GM12878 (cell line): ENCODE measurements at regions not wholly inside any gene's neighbourhood (a gene's known extent, or its start where the extent isn't known, plus 50 kb on each side); places are given as distances from the start of the nearest gene placed in this dataset.

Source experiments
- ATAC-seq: fragments of 200-7000 bp; cut with Tn5 transposase; 3 replicates; pipeline ENCODE4 v1.9.1; 2020; ENCODE audit warnings: mild to moderate bottlenecking, moderate library complexity
- BruUV-seq: library from RNA; stranded (reverse); fragments of 400-500 nt; replicated peaks from 2 replicates; lab custom pipeline; 2021; lab: Mats Ljungman, UMichigan
- CTCF ChIA-PET: fragments of 300-600 bp; sonication (Branson Sonifier 250); formaldehyde crosslinking; extraction: SDS; loops from one replicate; lab custom pipeline; 2021; ENCODE audit warnings: inconsistent platforms; lab: Yijun Ruan, JAX
- POLR2A ChIA-PET: fragments of 350-600 bp; formaldehyde crosslinking; extraction: SDS; loops from one replicate; lab custom pipeline; 2021; ENCODE audit warnings: inconsistent platforms; lab: Charles Lee
- RAD21 ChIA-PET: fragments of 300-600 bp; sonication (Branson Sonifier 250); formaldehyde crosslinking; loops from one replicate; lab custom pipeline; 2023; ENCODE audit warnings: antibody characterized with exemption; ENCODE audit not compliant: unreplicated experiment; lab: Charles Lee
- SMC1A ChIA-PET: fragments of 300-600 bp; sonication (Branson Sonifier 250); formaldehyde crosslinking; loops from one replicate; lab custom pipeline; 2023; ENCODE audit not compliant: unreplicated experiment, uncharacterized antibody; lab: Charles Lee
- DNase-seq: peaks from one replicate; pipeline ENCODE4 v3.0.0-alpha.2; 2011; ENCODE audit warnings: low read depth, low spot score
- FAIRE-seq: peaks from 3 replicates; lab custom pipeline; 2011; peaks lifted over from hg19 to GRCh38; lab: Jason Lieb, UNC
- H2AFZ ChIP-seq: 2 replicates; pipeline ENCODE4 v1.6.0; 2011; ENCODE audit warnings: low read depth, low read length, control low read depth; ENCODE audit not compliant: control insufficient read depth
- H3K27ac ChIP-seq: 2 replicates; pipeline ENCODE4 v1.5.1; 2011; ENCODE audit warnings: control low read depth; ENCODE audit not compliant: control insufficient read depth, insufficient read depth
- H3K27me3 ChIP-seq, 2 experiments: replicated peaks in 1 of 2; 2 replicates each; pipeline versions ENCODE4 v1.6.0 to v1.6.1; 2011; ENCODE audit warnings: low read length in 1 of 2; ENCODE audit not compliant: control insufficient read depth in 2 of 2, insufficient read depth in 2 of 2
- H3K36me3 ChIP-seq, 2 experiments: 2 replicates each; pipeline ENCODE4 v1.5.1; 2011; ENCODE audit warnings: low read length in 1 of 2; ENCODE audit not compliant: control insufficient read depth in 2 of 2, insufficient read depth in 2 of 2
- H3K4me1 ChIP-seq: 2 replicates; pipeline ENCODE4 v1.6.1; 2011; ENCODE audit warnings: mild to moderate bottlenecking, low read length, moderate library complexity, mixed read lengths; ENCODE audit not compliant: control insufficient read depth, insufficient read depth
- H3K4me2 ChIP-seq: 2 replicates; pipeline ENCODE4 v1.6.0; 2011; ENCODE audit warnings: control low read depth; ENCODE audit not compliant: control insufficient read depth, insufficient read depth
- H3K4me3 ChIP-seq: fragments of 200-600 bp; sonication (generic); 2 replicates; pipeline ENCODE4 v1.5.1; 2016
- H3K79me2 ChIP-seq: 2 replicates; pipeline ENCODE4 v1.6.0; 2011; ENCODE audit warnings: low read length; ENCODE audit not compliant: control insufficient read depth, insufficient read depth
- H3K9ac ChIP-seq: 2 replicates; pipeline ENCODE4 v1.8.0; 2011; ENCODE audit warnings: low read length, control low read depth, mixed read lengths; ENCODE audit not compliant: control insufficient read depth, insufficient read depth
- H3K9me3 ChIP-seq: replicated peaks from 3 replicates; pipeline ENCODE4 v1.5.1; 2011; ENCODE audit warnings: mild to moderate bottlenecking, low read length; ENCODE audit not compliant: control insufficient read depth, insufficient read depth
- H4K20me1 ChIP-seq: 2 replicates; pipeline ENCODE4 v1.6.0; 2011; ENCODE audit not compliant: control insufficient read depth, insufficient read depth
- CBFB ChIP-seq: IDR thresholded peaks from 2 replicates; pipeline ENCODE4 v1.6.1; 2016; ENCODE audit warnings: antibody characterized with exemption, low read depth
- MYB ChIP-seq: fragments of 150-350 bp; IDR thresholded peaks from 2 replicates; pipeline ENCODE4 v1.6.1; 2014; ENCODE audit warnings: mild to moderate bottlenecking, low read depth, low read length, borderline replicate concordance
- RFX5 ChIP-seq: IDR thresholded peaks from 2 replicates; pipeline ENCODE4 v1.6.1; 2011; ENCODE audit warnings: low read depth, low read length, improper control_type of control experiment
- SIX5 ChIP-seq: IDR thresholded peaks from 2 replicates; pipeline ENCODE4 v1.6.1; 2011; ENCODE audit warnings: mild to moderate bottlenecking, low read depth, low read length, moderate library complexity; ENCODE audit not compliant: severe bottlenecking
- SMAD5 ChIP-seq: IDR thresholded peaks from 2 replicates; pipeline ENCODE4 v1.6.1; 2016; ENCODE audit warnings: antibody characterized with exemption, low read depth
- ZNF687 ChIP-seq: fragments of 450-650 bp; IDR thresholded peaks from 2 replicates; pipeline ENCODE4 v1.6.1; 2017; ENCODE audit warnings: mild to moderate bottlenecking, moderate library complexity
- whole genome bisulfite sequencing: methylation state at CpG from one replicate; pipeline ENCODE4 v1.1.6; 2016; ENCODE audit warnings: low lambda C conversion rate; ENCODE audit not compliant: insufficient replicate concordance, insufficient coverage; ENCODE audit errors: missing lambda C conversion rate; 5-methylcytosine and 5-hydroxymethylcytosine counted together
- in situ Hi-C: fragments of 300-500 bp; cut with MboI; formaldehyde crosslinking; loops from 9 replicates; pipeline ENCODE4 v1.14.3; 2018; ENCODE audit warnings: mixed read lengths
- intact Hi-C: fragments of 100-400 bp; cut with micrococcal nuclease; formaldehyde crosslinking; loops from one replicate; pipeline ENCODE4 v1.14.2; 2022; ENCODE audit not compliant: unreplicated experiment
- TF ChIP-seq, protein P1 (sequence below): IDR thresholded peaks from 2 replicates; pipeline ENCODE4 v1.6.1; 2011; ENCODE audit warnings: low read depth, mild to moderate bottlenecking, low read length, moderate library complexity, borderline replicate concordance; ENCODE audit errors: extremely low read depth

DNA sequence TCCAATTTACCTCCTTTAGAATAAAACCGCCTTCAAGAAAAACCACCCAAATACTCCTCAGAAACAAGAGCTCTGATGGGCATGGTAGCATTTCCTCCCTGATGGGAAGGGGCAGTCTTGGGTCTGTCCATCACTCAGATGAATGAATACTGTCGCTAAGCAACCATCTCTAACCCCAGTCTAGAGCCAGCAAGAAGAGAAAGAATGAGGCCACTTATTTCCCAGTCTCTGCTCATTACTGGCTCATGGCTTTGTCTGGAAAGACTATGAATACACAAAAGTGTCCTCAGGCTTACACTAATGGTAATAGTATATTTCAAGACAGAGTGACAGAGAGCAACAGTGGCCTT, 51.0 kb upstream of the F3 start:
- H4K20me1 ChIP-seq: no peaks in the 10 kb centered on the region
- no peaks in the 10 kb centered on the region for H3K9me3 ChIP-seq
- no peak for DNase-seq
- BruUV-seq: no TSS peak
- ATAC-seq: no peak
- FAIRE-seq: no peak
- ChIA-PET RAD21 (no interaction called here), SMC1A (interaction anchor here (0.7 to 1.2 kb wide), 3 partner anchors 31 to 183 kb away, joined by 3 read pairs; no protein-coding TSS in a partner anchor), POLR2A (no interaction called here), CTCF (no interaction called here)
- intact Hi-C loops (no loop called here), in situ Hi-C loops (no loop called here)
- no peaks in the 10 kb centered on the region for H3K36me3 ChIP-seq
- no peak overlapping the region for H3K27ac ChIP-seq
- no peak overlapping the region for H3K4me2 ChIP-seq
- H3K9ac ChIP-seq: no peak overlapping the region
- no peaks in the 10 kb centered on the region; a peak in 1 of 4 replicates for H3K27me3 ChIP-seq
- H3K4me1 ChIP-seq: no peaks in the 10 kb centered on the region
- TF ChIP-seq SMAD5: no peak
- TF ChIP-seq CBFB: no peak
- no peak for TF ChIP-seq RFX5
- no peak for TF ChIP-seq MYB
- no peak for TF ChIP-seq ZNF687
- TF ChIP-seq SIX5: no peak
- TF ChIP-seq, protein P1, sequence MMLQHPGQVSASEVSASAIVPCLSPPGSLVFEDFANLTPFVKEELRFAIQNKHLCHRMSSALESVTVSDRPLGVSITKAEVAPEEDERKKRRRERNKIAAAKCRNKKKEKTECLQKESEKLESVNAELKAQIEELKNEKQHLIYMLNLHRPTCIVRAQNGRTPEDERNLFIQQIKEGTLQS: no peak
- H2AFZ ChIP-seq: no peak overlapping the region
- H3K79me2 ChIP-seq: no peaks in the 10 kb centered on the region
- H3K4me3 ChIP-seq: no peak overlapping the region
- 63% methylated on average over 2 of the region's 2 CpGs for WGBS
